ENCODE measurements at regions not wholly inside any gene's neighbourhood (a gene's known extent, or its start where the extent isn't known, plus 50 kb on each side); places are given as distances from the start of the nearest gene placed in this dataset.

- no peaks in the 10 kb centered on the region for H3K27me3 ChIP-seq
- no peak overlapping the region for H3K4me3 ChIP-seq
- no peaks in the 10 kb centered on the region for H3K36me3 ChIP-seq
- ATAC-seq (peak; percentile 61 to 76), DNase-seq (peak; percentile 17 to 38)
- H3K27ac ChIP-seq: peak overlapping the region in 1 of 4 donors; percentile 24
- TF ChIP-seq CTCF (IDR thresholded peaks at IDR 0.05 in 4 of 5, conservative IDR thresholded peaks at IDR 0.05 in 1 of 5): no peak
- TF ChIP-seq POLR2A (IDR thresholded peaks at IDR 0.05): no peak
- no peaks in the 10 kb centered on the region for H3K4me1 ChIP-seq
- in situ Hi-C loops (cut with MboI; ENCODE audit: low sequenced_read_pairs in 4 of 4): no loop called here
- intact Hi-C loops (cut with DNase I; ENCODE audit: low total_unique reads): loop anchor here (5.0 kb wide), 1 partner anchor 85 kb away; no protein-coding TSS in a partner anchor
- no peaks in the 10 kb centered on the region for H3K9me3 ChIP-seq
These were observed 91.6 kb downstream of the FGF9 start for GRCh38 chr13:21762512-21762911.

GRCh38 chr13:21767032-21767431 is 96.2 kb downstream of the FGF9 start:
- in situ Hi-C loops (cut with MboI; ENCODE audit: low sequenced_read_pairs in 4 of 4): no loop called here
- no peak for ATAC-seq
- TF ChIP-seq CTCF (IDR thresholded peaks at IDR 0.05 in 4 of 5, conservative IDR thresholded peaks at IDR 0.05 in 1 of 5) (no peak), POLR2A (IDR thresholded peaks at IDR 0.05) (no peak)

GRCh38 chr13:21771075-21771474 is 100.2 kb downstream of the FGF9 start:
- H3K9me3 ChIP-seq: no peaks in the 10 kb centered on the region
- H3K27ac ChIP-seq: no peak overlapping the region
- ATAC-seq (no peak), DNase-seq (no peak)
- H3K4me3 ChIP-seq: no peak overlapping the region
- in situ Hi-C loops (cut with MboI; ENCODE audit: low sequenced_read_pairs in 4 of 4): no loop called here
- no peaks in the 10 kb centered on the region for H3K4me1 ChIP-seq
- no peaks in the 10 kb centered on the region for H3K36me3 ChIP-seq
- no peaks in the 10 kb centered on the region for H3K27me3 ChIP-seq
- no peak for TF ChIP-seq CTCF (IDR thresholded peaks at IDR 0.05 in 4 of 5, conservative IDR thresholded peaks at IDR 0.05 in 1 of 5)
- intact Hi-C loops (cut with DNase I; ENCODE audit: low total_unique reads): no loop called here

More at GRCh38 chr13:21767032-21767431, 96.2 kb downstream of the FGF9 start:
- no peaks in the 10 kb centered on the region for H3K27me3 ChIP-seq
- H3K4me3 ChIP-seq: no peak overlapping the region
- no peaks in the 10 kb centered on the region for H3K36me3 ChIP-seq
- intact Hi-C loops (cut with DNase I; ENCODE audit: low total_unique reads): no loop called here
- no peaks in the 10 kb centered on the region for H3K9me3 ChIP-seq
- H3K4me1 ChIP-seq: no peaks in the 10 kb centered on the region
- no peak overlapping the region for H3K27ac ChIP-seq
- no peak for DNase-seq

GRCh38 chr13:21777166-21777565 is 106.3 kb downstream of the FGF9 start:
- TF ChIP-seq POLR2A (IDR thresholded peaks at IDR 0.05) (no peak), CTCF (IDR thresholded peaks at IDR 0.05 in 4 of 5, conservative IDR thresholded peaks at IDR 0.05 in 1 of 5) (no peak)
- no peaks in the 10 kb centered on the region for H3K9me3 ChIP-seq
- no peak for DNase-seq
- no peak overlapping the region for H3K4me3 ChIP-seq
- H3K27me3 ChIP-seq: no peaks in the 10 kb centered on the region
- intact Hi-C loops (cut with DNase I; ENCODE audit: low total_unique reads) (no loop called here), in situ Hi-C loops (cut with MboI; ENCODE audit: low sequenced_read_pairs in 4 of 4) (no loop called here)
- H3K27ac ChIP-seq: no peak overlapping the region
- no peaks in the 10 kb centered on the region for H3K36me3 ChIP-seq
- H3K4me1 ChIP-seq: peaks cover 0 to 10% of the 10 kb centered on the region in 2 donors
- no peak for ATAC-seq

- ATAC-seq: peak; percentile 62 to 69
- H3K27me3 ChIP-seq: no peaks in the 10 kb centered on the region
- peaks cover 0 to 10% of the 10 kb centered on the region in 2 donors for H3K4me1 ChIP-seq
- intact Hi-C loops (cut with DNase I; ENCODE audit: low total_unique reads): no loop called here
- H3K9me3 ChIP-seq: no peaks in the 10 kb centered on the region
- no peaks in the 10 kb centered on the region for H3K36me3 ChIP-seq
- TF ChIP-seq POLR2A (IDR thresholded peaks at IDR 0.05) (no peak), CTCF (IDR thresholded peaks at IDR 0.05 in 4 of 5, conservative IDR thresholded peaks at IDR 0.05 in 1 of 5) (no peak)
- H3K4me3 ChIP-seq: no peak overlapping the region
- in situ Hi-C loops (cut with MboI; ENCODE audit: low sequenced_read_pairs in 4 of 4): no loop called here
- DNase-seq: no peak
- H3K27ac ChIP-seq: no peak overlapping the region
These were observed 106.9 kb downstream of the FGF9 start for GRCh38 chr13:21777813-21778212.

Data from gastrocnemius medialis (tissue), 4 donors.